H1 (cell line): ENCODE measurements at regions not wholly inside any gene's neighbourhood (a gene's known extent, or its start where the extent isn't known, plus 50 kb on each side); places are given as distances from the start of the nearest gene placed in this dataset.

ENCODE experiments used
- CTCF ChIA-PET: fragments of 300-600 bp; sonication (Branson Sonifier 250); formaldehyde crosslinking; loops from one replicate; lab custom pipeline; 2021; ENCODE audit not compliant: partially characterized antibody; lab: Charles Lee
- POLR2A ChIA-PET: fragments of 300-600 bp; sonication (Branson Sonifier 250); formaldehyde crosslinking; loops from one replicate; lab custom pipeline; 2021; ENCODE audit warnings: inconsistent platforms; ENCODE audit not compliant: partially characterized antibody; lab: Charles Lee
- DNase-seq, 2 experiments: peaks; one replicate each; pipeline versions ENCODE4 v3.0.0 to v3.0.0-alpha.2; 2010 to 2022; ENCODE audit warnings: low spot score in 2 of 2, low read depth in 1 of 2, mixed read lengths in 1 of 2
- FAIRE-seq: peaks from 2 replicates; lab custom pipeline; 2011; peaks lifted over from hg19 to GRCh38; lab: Jason Lieb, UNC
- H2AFZ ChIP-seq: 2 replicates; pipeline ENCODE4 v1.8.1; 2012; ENCODE audit warnings: low read length, inconsistent platforms
- H2AK5ac ChIP-seq: 2 replicates; pipeline ENCODE4 v1.6.1; 2013; ENCODE audit warnings: low read depth, low read length
- H2BK120ac ChIP-seq: replicated peaks from 2 replicates; pipeline ENCODE3; 2013; ENCODE audit warnings: low read depth, low read length, inconsistent platforms
- H2BK12ac ChIP-seq: 2 replicates; pipeline ENCODE4 v1.6.1; 2013; ENCODE audit warnings: low read depth, low read length
- H2BK15ac ChIP-seq: 2 replicates; pipeline ENCODE4 v1.6.1; 2013; ENCODE audit warnings: low read length
- H2BK20ac ChIP-seq: 2 replicates; pipeline ENCODE4 v1.6.1; 2013; ENCODE audit warnings: low read length
- H2BK5ac ChIP-seq: 2 replicates; pipeline ENCODE4 v1.6.1; 2013; ENCODE audit warnings: low read depth, low read length
- H3K14ac ChIP-seq: 2 replicates; pipeline ENCODE4 v1.6.1; 2013; ENCODE audit warnings: inconsistent platforms; ENCODE audit not compliant: insufficient read length
- H3K18ac ChIP-seq: 2 replicates; pipeline ENCODE4 v1.6.1; 2013; ENCODE audit warnings: low read length; ENCODE audit errors: extremely low read depth
- H3K23ac ChIP-seq: 2 replicates; pipeline ENCODE4 v1.6.1; 2013; ENCODE audit warnings: inconsistent platforms; ENCODE audit not compliant: insufficient read length
- H3K23me2 ChIP-seq: 2 replicates; pipeline ENCODE4 v1.6.1; 2013; ENCODE audit warnings: low read depth, low read length
- H3K27ac ChIP-seq: 2 replicates; pipeline ENCODE4 v1.6.1; 2011; ENCODE audit warnings: low read depth, low read length, inconsistent platforms
- H3K27me3 ChIP-seq, 4 experiments: replicated peaks in 1 of 4; 1 replicate in 1 of 4; 2 replicates in 3 of 4; pipeline versions ENCODE4 v1.6.1 to v1.8.1; 2011 to 2013; ENCODE audit warnings: low read length in 3 of 4, mild to moderate bottlenecking in 3 of 4, inconsistent platforms in 2 of 4, mixed read lengths in 2 of 4, moderate library complexity in 1 of 4; ENCODE audit not compliant: control insufficient read depth in 3 of 4, insufficient read depth in 3 of 4; ENCODE audit errors: extremely low read depth in 1 of 4
- H3K36me3 ChIP-seq, 4 experiments: 2 replicates each; pipeline versions ENCODE4 v1.6.1 to v1.8.1; 2011 to 2013; ENCODE audit warnings: mild to moderate bottlenecking in 4 of 4, low read length in 3 of 4, moderate library complexity in 2 of 4, control low read depth in 1 of 4, inconsistent platforms in 1 of 4; ENCODE audit not compliant: insufficient read depth in 4 of 4, control insufficient read depth in 2 of 4
- H3K4ac ChIP-seq: replicated peaks from 2 replicates; pipeline ENCODE3; 2013; ENCODE audit warnings: low read length, low read depth, mixed read lengths, inconsistent platforms; ENCODE audit not compliant: insufficient read length
- H3K4me1 ChIP-seq, 4 experiments: replicated peaks in 1 of 4; 1 replicate in 1 of 4; 2 replicates in 3 of 4; pipeline versions ENCODE4 v1.6.1 to v1.8.1; 2011 to 2013; ENCODE audit warnings: low read length in 3 of 4, inconsistent platforms in 2 of 4, mixed read lengths in 1 of 4; ENCODE audit not compliant: insufficient read depth in 4 of 4, control insufficient read depth in 3 of 4
- H3K4me2 ChIP-seq, 2 experiments: 2 replicates each; pipeline versions ENCODE4 v1.6.1 to v1.8.1; 2011 to 2013; ENCODE audit warnings: low read depth in 2 of 2, low read length in 2 of 2, control low read depth in 1 of 2, inconsistent platforms in 1 of 2, mild to moderate bottlenecking in 1 of 2; ENCODE audit not compliant: insufficient read depth in 1 of 2
- H3K4me3 ChIP-seq, 4 experiments: fragments of 200-600, 300-600 bp in 1 of 4; sonication (generic), shearing (Covaris generic), sonication (Bioruptor Twin) in 1 of 4; 2 replicates each; pipeline versions ENCODE4 v1.5.1 to v1.8.1; 2011 to 2016; ENCODE audit warnings: low read length in 4 of 4, low read depth in 3 of 4, control low read depth in 2 of 4, inconsistent platforms in 2 of 4, mild to moderate bottlenecking in 2 of 4, mixed read lengths in 1 of 4, moderate library complexity in 1 of 4; ENCODE audit not compliant: insufficient read depth in 2 of 4; ENCODE audit errors: extremely low read depth in 1 of 4
- H3K56ac ChIP-seq: replicated peaks from 2 replicates; pipeline ENCODE3; 2013; ENCODE audit warnings: low read depth, mild to moderate bottlenecking, mixed read lengths, low read length, inconsistent platforms; ENCODE audit not compliant: insufficient read length
- H3K79me1 ChIP-seq: 2 replicates; pipeline ENCODE4 v1.6.1; 2013; ENCODE audit warnings: low read depth, low read length, control low read depth
- H3K79me2 ChIP-seq, 2 experiments: 2 replicates each; pipeline versions ENCODE4 v1.6.1 to v1.8.1; 2012 to 2013; ENCODE audit warnings: low read length in 2 of 2, mild to moderate bottlenecking in 2 of 2, inconsistent platforms in 1 of 2; ENCODE audit not compliant: insufficient read depth in 2 of 2, control insufficient read depth in 1 of 2
- H3K9ac ChIP-seq, 4 experiments: replicated peaks in 1 of 4; 1 replicate in 1 of 4; 2 replicates in 3 of 4; pipeline versions ENCODE4 v1.6.1 to v1.8.1; 2011 to 2013; ENCODE audit warnings: low read depth in 3 of 4, low read length in 3 of 4, control low read depth in 2 of 4, mild to moderate bottlenecking in 2 of 4, moderate library complexity in 2 of 4, inconsistent platforms in 1 of 4; ENCODE audit errors: extremely low read depth in 1 of 4
- H3K9me3 ChIP-seq, 2 experiments: 2 replicates each; pipeline versions ENCODE4 v1.6.1 to v1.8.1; 2012 to 2013; ENCODE audit warnings: mild to moderate bottlenecking in 2 of 2, moderate library complexity in 2 of 2, control low read depth in 1 of 2, inconsistent platforms in 1 of 2, low read depth in 1 of 2, low read length in 1 of 2, mixed read lengths in 1 of 2; ENCODE audit not compliant: insufficient read depth in 2 of 2
- H4K20me1 ChIP-seq, 2 experiments: replicated peaks in 1 of 2; 2 replicates each; pipeline versions ENCODE3 to v1.8.1; 2011 to 2013; ENCODE audit warnings: inconsistent platforms in 2 of 2, low read length in 2 of 2, mild to moderate bottlenecking in 1 of 2; ENCODE audit not compliant: insufficient read depth in 2 of 2, control insufficient read depth in 1 of 2
- H4K5ac ChIP-seq: 2 replicates; pipeline ENCODE4 v1.6.1; 2013; ENCODE audit warnings: low read length, low read depth, mixed read lengths, inconsistent platforms; ENCODE audit not compliant: insufficient read length
- H4K8ac ChIP-seq: 2 replicates; pipeline ENCODE4 v1.8.0; 2013; ENCODE audit warnings: mild to moderate bottlenecking, moderate library complexity, low read length, inconsistent platforms; ENCODE audit not compliant: insufficient read depth; ENCODE audit errors: extremely low read depth
- H4K91ac ChIP-seq: replicated peaks from 2 replicates; pipeline ENCODE3; 2013; ENCODE audit warnings: low read length, mixed read lengths, inconsistent platforms; ENCODE audit not compliant: insufficient read length
- ASH2L ChIP-seq: fragments of 200-600, 300-600 bp; sonication (generic); IDR thresholded peaks from one replicate; pipeline ENCODE4 v1.7.1; 2017; ENCODE audit warnings: low read length
- CBX5 ChIP-seq: fragments of 300-800, 300-1000 bp; sonication (generic); IDR thresholded peaks from 2 replicates; pipeline ENCODE4 v1.7.1; 2016; ENCODE audit warnings: antibody characterized with exemption, low read length, low read depth
- EGR1 ChIP-seq: IDR thresholded peaks from 2 replicates; pipeline ENCODE4 v1.6.1; 2011; ENCODE audit warnings: low read depth, low read length, borderline replicate concordance
- HDAC2 ChIP-seq, 2 experiments: fragments of 300-600 bp in 1 of 2; sonication (generic) in 1 of 2; IDR thresholded peaks; 2 replicates each; pipeline ENCODE4 v1.6.1; 2011 to 2012; ENCODE audit warnings: low read depth in 2 of 2, low read length in 2 of 2, mild to moderate bottlenecking in 2 of 2, moderate library complexity in 2 of 2, borderline replicate concordance in 1 of 2, inconsistent platforms in 1 of 2
- KDM1A ChIP-seq: fragments of 200-600, 300-600 bp; sonication (generic); IDR thresholded peaks from 2 replicates; pipeline ENCODE4 v1.7.1; 2016; ENCODE audit warnings: mild to moderate bottlenecking, low read length, borderline replicate concordance
- TAF1 ChIP-seq: IDR thresholded peaks from 2 replicates; pipeline ENCODE4 v1.6.1; 2011; ENCODE audit warnings: mild to moderate bottlenecking, low read depth, low read length
- TAF7 ChIP-seq: optimal IDR thresholded peaks from 2 replicates; pipeline ENCODE3; 2011; ENCODE audit warnings: low read depth, mild to moderate bottlenecking, inconsistent platforms, low read length, moderate library complexity, borderline replicate concordance
- TCF12 ChIP-seq: IDR thresholded peaks from 2 replicates; pipeline ENCODE4 v1.6.1; 2011; ENCODE audit warnings: low read depth, mild to moderate bottlenecking, low read length
- YY1 ChIP-seq: IDR thresholded peaks from 2 replicates; pipeline ENCODE4 v1.6.1; 2011; ENCODE audit warnings: low read depth, mild to moderate bottlenecking, low read length
- WGBS, 2 experiments: shearing (Covaris generic) in 1 of 2; methylation state at CpG; one replicate each; pipeline versions ENCODE4 v1.1.6 to v1.1.7; 2013 to 2015; ENCODE audit warnings: low lambda C conversion rate in 2 of 2, mixed read lengths in 2 of 2, inconsistent platforms in 1 of 2, low coverage in 1 of 2, missing lambda C conversion rate in 1 of 2; ENCODE audit not compliant: insufficient replicate concordance in 2 of 2, insufficient coverage in 1 of 2, insufficient read length in 1 of 2; ENCODE audit errors: extremely low coverage in 1 of 2, missing lambda C conversion rate in 1 of 2; 5-methylcytosine and 5-hydroxymethylcytosine counted together
- TF ChIP-seq, protein P1 (sequence below): IDR thresholded peaks from 2 replicates; pipeline ENCODE4 v1.6.1; 2012; ENCODE audit warnings: inconsistent platforms

DNA sequence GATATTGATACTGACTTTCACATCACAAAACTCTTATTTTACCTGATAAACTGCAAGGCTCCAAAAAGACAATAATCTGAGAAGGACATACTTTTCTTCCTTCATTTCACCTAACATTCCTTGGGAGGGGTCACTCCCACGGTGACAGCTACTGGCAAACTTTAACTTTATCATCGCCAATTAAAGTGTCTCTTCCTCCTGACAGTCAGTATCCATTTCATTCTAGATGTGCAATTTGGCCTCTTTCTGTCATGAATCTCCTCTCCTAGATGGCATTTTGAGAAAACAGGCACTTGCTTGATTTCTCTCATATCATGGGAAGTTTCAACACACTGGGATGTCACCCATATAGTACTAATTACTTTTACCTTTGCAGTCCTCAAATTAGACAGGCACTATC lies 413.5 kb upstream of the CCNG1 start:
- Histone ChIP-seq H3K23me2 (no peaks in the 10 kb centered on the region), H3K27me3 (no peaks in the 10 kb centered on the region), H2BK120ac (no peak overlapping the region), H2BK12ac (no peak overlapping the region), H3K4me2 (no peak overlapping the region), H3K9ac (no peak overlapping the region), H3K79me2 (no peaks in the 10 kb centered on the region), H2AFZ (no peak overlapping the region), H4K5ac (no peak overlapping the region), H3K18ac (no peak overlapping the region), H2BK5ac (no peak overlapping the region), H2BK15ac (no peak overlapping the region), H3K4me1 (no peaks in the 10 kb centered on the region), H3K14ac (no peak overlapping the region), H3K79me1 (no peaks in the 10 kb centered on the region), H3K36me3 (no peaks in the 10 kb centered on the region), H3K27ac (no peak overlapping the region), H2BK20ac (no peak overlapping the region), H3K56ac (no peak overlapping the region), H2AK5ac (no peak overlapping the region), H3K23ac (no peak overlapping the region), H3K9me3 (no peaks in the 10 kb centered on the region), H4K91ac (no peak overlapping the region), H3K4ac (no peak overlapping the region), H3K4me3 (no peak overlapping the region), H4K20me1 (no peaks in the 10 kb centered on the region), H4K8ac (no peak overlapping the region)
- TF ChIP-seq ASH2L, result no peak
- TF ChIP-seq TCF12, result no peak
- no peak for TF ChIP-seq TAF7
- TF ChIP-seq CBX5, result no peak
- no peak for TF ChIP-seq KDM1A
- no peak for TF ChIP-seq HDAC2 (IDR thresholded peaks at IDR 0.05; ENCODE audit: borderline replicate concordance in 1 of 2, low read depth in 2 of 2, low read length in 2 of 2)
- TF ChIP-seq TAF1, result no peak
- TF ChIP-seq YY1, result no peak
- TF ChIP-seq EGR1, result no peak
- TF ChIP-seq, protein P1, sequence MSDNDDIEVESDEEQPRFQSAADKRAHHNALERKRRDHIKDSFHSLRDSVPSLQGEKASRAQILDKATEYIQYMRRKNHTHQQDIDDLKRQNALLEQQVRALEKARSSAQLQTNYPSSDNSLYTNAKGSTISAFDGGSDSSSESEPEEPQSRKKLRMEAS, result no peak
- WGBS, 2 experiments, result 87% methylated on average over 2 of the region's 2 CpGs; no CpG with 5 or more reads in 1 of the 2 experiments
- ChIA-PET POLR2A (no interaction called here), CTCF (no interaction called here)
- FAIRE-seq, result no peak
- DNase-seq, result no peak
